ENCODE measurements at regions not wholly inside any gene's neighbourhood (a gene's known extent, or its start where the extent isn't known, plus 50 kb on each side); places are given as distances from the start of the nearest gene placed in this dataset.
A peak's percentile ranks its signal among the peaks of the same experiment; 100 is the strongest.
"Not testable (repeated sequence)": the region's sequence is repeated elsewhere in the genome, so short reads cannot be mapped to it uniquely, and the experiment has no call there.

- no peaks in the 10 kb centered on the region for H3K27me3 Mint-ChIP-seq
- no peaks in the 10 kb centered on the region for H3K4me1 Mint-ChIP-seq
- POLR2A ChIA-PET = no interaction called here
- H3K36me3 Mint-ChIP-seq = no peaks in the 10 kb centered on the region
- no peak for ATAC-seq
- no peak overlapping the region for H3K4me3 Mint-ChIP-seq
- DNase-seq = no peak
- no peaks in the 10 kb centered on the region for H3K9me3 Mint-ChIP-seq
- no peak overlapping the region for H3K27ac Mint-ChIP-seq
Observed at GRCh38 chrX:50967736-50968135, 57.2 kb downstream of the BMP15 start.

- H3K4me3 Mint-ChIP-seq, POLR2A ChIA-PET, H3K4me1 Mint-ChIP-seq, H3K27ac Mint-ChIP-seq, H3K27me3 Mint-ChIP-seq, DNase-seq, ATAC-seq, H3K9me3 Mint-ChIP-seq, H3K36me3 Mint-ChIP-seq: not testable (repeated sequence)
Observed at GRCh38 chrX:50968871-50969635, 58.5 kb downstream of the BMP15 start.

DNA sequence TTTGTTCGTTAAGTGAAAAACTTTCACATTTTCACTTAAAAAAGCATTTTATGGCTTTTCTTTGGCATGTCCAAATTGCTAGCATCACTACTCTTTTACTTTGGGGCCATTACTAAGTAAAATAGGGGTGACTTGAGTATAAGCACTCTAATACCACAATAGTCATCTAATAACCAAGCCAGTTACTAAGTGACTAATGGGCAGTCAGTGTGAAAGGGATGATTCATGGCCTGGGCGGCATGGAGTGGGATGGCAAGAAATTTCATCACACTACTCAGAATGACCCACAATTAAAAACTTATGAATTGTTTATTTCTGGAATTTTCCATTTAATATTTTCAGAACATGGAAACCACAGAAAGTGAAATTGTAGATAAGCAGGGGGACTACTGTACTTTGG lies 60.9 kb downstream of the BMP15 start:
- POLR2A ChIA-PET = no interaction called here
- Mint-ChIP-seq H3K27me3 (no peaks in the 10 kb centered on the region), H3K27ac (no peak overlapping the region), H3K4me1 (no peaks in the 10 kb centered on the region), H3K4me3 (no peak overlapping the region), H3K36me3 (no peaks in the 10 kb centered on the region), H3K9me3 (no peaks in the 10 kb centered on the region)
- no peak for ATAC-seq
- DNase-seq = no peak

DNA sequence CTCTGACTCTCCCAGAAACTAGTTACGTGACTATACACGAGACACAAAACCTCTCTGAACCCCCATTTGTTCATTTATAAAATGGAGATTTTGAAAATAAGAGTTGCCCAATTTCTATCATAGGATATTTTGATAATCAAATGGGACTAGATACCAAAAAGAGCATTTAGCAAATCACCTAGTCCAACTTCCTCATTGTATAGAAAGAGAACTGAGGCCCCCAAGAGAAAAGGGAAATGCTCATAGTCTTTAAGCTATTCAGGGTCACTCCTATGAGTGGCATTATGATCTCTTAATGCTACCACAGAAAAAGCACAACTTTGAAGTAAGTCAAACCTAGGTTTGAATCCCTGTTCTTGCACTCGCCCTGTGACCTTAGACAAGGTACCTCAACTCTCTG lies 62.7 kb downstream of the BMP15 start:
- Mint-ChIP-seq H3K27me3 (no peaks in the 10 kb centered on the region), H3K36me3 (no peaks in the 10 kb centered on the region), H3K4me1 (no peaks in the 10 kb centered on the region), H3K4me3 (no peak overlapping the region), H3K27ac (no peak overlapping the region), H3K9me3 (no peaks in the 10 kb centered on the region)
- POLR2A ChIA-PET = no interaction called here
- DNase-seq = no peak
- ATAC-seq = no peak

GRCh38 chrX:50978920-50979682 lies 68.6 kb downstream of the BMP15 start:
- no peaks in the 10 kb centered on the region for H3K36me3 Mint-ChIP-seq
- H3K4me1 Mint-ChIP-seq = no peaks in the 10 kb centered on the region
- DNase-seq = no peak
- H3K9me3 Mint-ChIP-seq = no peaks in the 10 kb centered on the region
- no peak for ATAC-seq
- H3K27ac Mint-ChIP-seq = no peak overlapping the region
- H3K4me3 Mint-ChIP-seq = no peak overlapping the region
- POLR2A ChIA-PET = no interaction called here
- H3K27me3 Mint-ChIP-seq = no peaks in the 10 kb centered on the region

DNA sequence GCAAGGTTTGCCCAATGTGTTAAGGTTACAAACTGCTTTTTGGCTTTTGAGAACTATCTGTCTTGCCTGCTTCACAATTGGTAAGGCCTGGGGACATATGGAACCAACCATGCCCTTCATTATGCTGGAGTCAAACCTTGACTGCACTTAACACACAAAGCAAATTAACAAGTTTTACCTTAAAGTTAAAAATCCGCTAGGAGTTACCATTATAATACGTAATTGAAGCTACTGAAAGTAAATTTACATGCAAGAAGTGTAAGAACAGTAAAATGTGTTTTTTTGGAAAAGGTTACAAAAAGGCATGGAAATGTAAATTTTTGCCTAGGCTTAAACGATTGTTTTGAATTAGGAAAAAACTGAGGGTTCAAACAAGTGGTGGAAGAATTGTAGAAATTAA lies 69.7 kb downstream of the BMP15 start:
- H3K36me3 Mint-ChIP-seq = no peaks in the 10 kb centered on the region
- DNase-seq = no peak
- POLR2A ChIA-PET = no interaction called here
- no peak for ATAC-seq
- H3K27ac Mint-ChIP-seq = no peak overlapping the region
- no peaks in the 10 kb centered on the region for H3K9me3 Mint-ChIP-seq
- no peaks in the 10 kb centered on the region for H3K27me3 Mint-ChIP-seq
- H3K4me1 Mint-ChIP-seq = no peaks in the 10 kb centered on the region
- no peak overlapping the region for H3K4me3 Mint-ChIP-seq

- ATAC-seq = no peak
- Mint-ChIP-seq H3K27ac (no peak overlapping the region), H3K4me1 (no peaks in the 10 kb centered on the region), H3K9me3 (no peaks in the 10 kb centered on the region), H3K36me3 (no peaks in the 10 kb centered on the region), H3K4me3 (no peak overlapping the region), H3K27me3 (peaks cover 0 to 11% (median 5%) of the 10 kb centered on the region in 5 donors)
- DNase-seq = peak in 1 of 10 donors; percentile 3
- POLR2A ChIA-PET = no interaction called here
Observed at GRCh38 chrX:50988649-50989048, 78.1 kb downstream of the BMP15 start.

DNA sequence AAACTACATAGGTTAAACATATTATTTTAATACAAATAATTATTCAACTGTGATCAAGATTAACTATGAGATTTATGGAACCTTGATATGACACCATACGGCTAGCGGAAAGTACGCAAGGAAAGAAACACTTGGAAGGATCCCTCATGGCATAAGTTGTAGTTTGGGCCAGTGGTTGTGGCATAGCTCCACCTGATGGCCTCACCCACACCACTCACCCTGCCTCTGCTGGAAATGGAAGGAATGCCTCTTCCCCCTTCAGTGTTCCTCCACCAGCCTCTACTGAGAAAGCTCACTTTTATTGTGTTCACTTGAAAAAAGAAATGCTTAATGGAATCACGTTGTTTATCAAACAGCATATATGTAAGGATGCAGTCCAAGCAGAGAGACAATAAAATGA lies 86.4 kb downstream of the BMP15 start:
- Mint-ChIP-seq H3K9me3 (no peaks in the 10 kb centered on the region), H3K36me3 (no peaks in the 10 kb centered on the region), H3K4me3 (no peak overlapping the region), H3K27ac (no peak overlapping the region), H3K4me1 (no peaks in the 10 kb centered on the region), H3K27me3 (peaks cover 0 to 10% (median 0%) of the 10 kb centered on the region in 5 donors)
- ATAC-seq (no peak), DNase-seq (no peak)
- POLR2A ChIA-PET = no interaction called here

DNA sequence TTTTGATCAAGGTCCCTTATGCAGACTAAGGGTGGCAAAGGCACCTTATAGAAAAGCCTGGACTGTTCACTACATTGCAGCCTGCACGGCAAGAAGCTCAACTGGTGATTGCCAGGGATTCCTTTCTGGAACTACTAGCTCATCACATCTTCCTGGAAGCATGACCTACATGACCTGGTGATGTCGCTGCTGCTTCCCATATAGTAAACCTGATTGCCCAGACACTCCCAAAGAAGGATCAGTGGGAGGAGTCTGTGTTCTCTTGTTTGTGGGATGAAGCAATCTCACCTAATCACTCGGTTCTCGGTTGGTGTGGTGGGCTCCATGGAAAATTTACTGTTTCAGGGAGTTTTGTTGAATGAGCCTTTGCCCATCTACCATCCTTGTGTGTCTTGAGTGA lies 89.8 kb downstream of the BMP15 start:
- H3K27me3 Mint-ChIP-seq, POLR2A ChIA-PET, H3K4me1 Mint-ChIP-seq, ATAC-seq, H3K36me3 Mint-ChIP-seq, H3K27ac Mint-ChIP-seq, H3K9me3 Mint-ChIP-seq, DNase-seq, H3K4me3 Mint-ChIP-seq: not testable (repeated sequence)

GRCh38 chrX:51001733-51002632 lies 91.4 kb downstream of the BMP15 start:
- H3K4me1 Mint-ChIP-seq, H3K27me3 Mint-ChIP-seq, H3K27ac Mint-ChIP-seq, H3K36me3 Mint-ChIP-seq, POLR2A ChIA-PET, DNase-seq, ATAC-seq, H3K9me3 Mint-ChIP-seq, H3K4me3 Mint-ChIP-seq: not testable (repeated sequence)

- no peak overlapping the region for H3K27ac Mint-ChIP-seq
- POLR2A ChIA-PET = no interaction called here
- H3K36me3 Mint-ChIP-seq = no peaks in the 10 kb centered on the region
- H3K4me1 Mint-ChIP-seq = no peaks in the 10 kb centered on the region
- no peak for ATAC-seq
- DNase-seq = no peak
- no peaks in the 10 kb centered on the region for H3K9me3 Mint-ChIP-seq
- H3K4me3 Mint-ChIP-seq = no peak overlapping the region
- no peaks in the 10 kb centered on the region for H3K27me3 Mint-ChIP-seq
Observed at GRCh38 chrX:51006064-51006463, 95.5 kb downstream of the BMP15 start.

GRCh38 chrX:51024106-51024696 lies 113.7 kb downstream of the BMP15 start:
- peaks cover 3 to 9% (median 5%) of the 10 kb centered on the region in 5 donors for H3K27me3 Mint-ChIP-seq
- H3K27ac Mint-ChIP-seq = no peak overlapping the region
- POLR2A ChIA-PET = no interaction called here
- H3K4me1 Mint-ChIP-seq = no peaks in the 10 kb centered on the region
- peaks cover 0 to 4% (median 0%) of the 10 kb centered on the region in 9 donors for H3K9me3 Mint-ChIP-seq
- no peaks in the 10 kb centered on the region for H3K36me3 Mint-ChIP-seq
- DNase-seq (no peak), ATAC-seq (no peak)
- H3K4me3 Mint-ChIP-seq = no peak overlapping the region

DNA sequence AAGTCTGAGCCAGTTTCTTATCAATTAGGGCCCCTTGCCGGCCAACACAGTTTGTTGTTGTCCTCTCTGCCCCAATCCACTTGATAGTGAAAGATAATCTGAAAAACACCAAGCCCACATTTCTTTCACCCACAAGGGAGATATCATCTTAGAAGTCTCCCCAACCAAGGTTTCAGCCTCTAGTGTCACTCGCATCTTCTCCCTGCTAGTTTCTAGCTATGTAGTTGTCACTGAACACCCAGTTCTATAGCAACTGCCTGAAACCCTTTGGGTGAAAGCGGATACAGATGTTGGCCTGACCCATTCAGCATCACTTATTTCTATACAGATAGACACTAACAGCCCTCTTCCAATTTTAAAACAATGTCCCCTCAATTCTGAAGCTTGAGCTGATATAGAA lies 116.3 kb downstream of the BMP15 start:
- DNase-seq (no peak), ATAC-seq (no peak)
- Mint-ChIP-seq H3K4me1 (no peaks in the 10 kb centered on the region), H3K27ac (no peak overlapping the region), H3K4me3 (no peak overlapping the region), H3K27me3 (peaks cover 0 to 4% (median 1%) of the 10 kb centered on the region in 5 donors), H3K36me3 (no peaks in the 10 kb centered on the region), H3K9me3 (no peaks in the 10 kb centered on the region)
- POLR2A ChIA-PET = no interaction called here
